SU-DHL-6 (cell line): ENCODE measurements at regions not wholly inside any gene's neighbourhood (a gene's known extent, or its start where the extent isn't known, plus 50 kb on each side); places are given as distances from the start of the nearest gene placed in this dataset.

ENCODE experiments used
- EZH2phosphoT487 ChIP-seq: fragments of 200-600 bp; sonication (generic), shearing (Covaris generic); conservative IDR thresholded peaks from 2 replicates; pipeline ENCODE4 v1.6.1; 2018; ENCODE audit warnings: mild to moderate bottlenecking, antibody characterized with exemption, low read length, moderate library complexity, mixed read lengths
- TF ChIP-seq, protein P1 (sequence below): fragments of 200-600 bp; sonication (generic); IDR thresholded peaks from one replicate; pipeline ENCODE4 v1.5.1; 2017; ENCODE audit warnings: antibody characterized with exemption, mild to moderate bottlenecking, low read length, moderate library complexity; ENCODE audit not compliant: insufficient read depth, poor library complexity, severe bottlenecking

DNA sequence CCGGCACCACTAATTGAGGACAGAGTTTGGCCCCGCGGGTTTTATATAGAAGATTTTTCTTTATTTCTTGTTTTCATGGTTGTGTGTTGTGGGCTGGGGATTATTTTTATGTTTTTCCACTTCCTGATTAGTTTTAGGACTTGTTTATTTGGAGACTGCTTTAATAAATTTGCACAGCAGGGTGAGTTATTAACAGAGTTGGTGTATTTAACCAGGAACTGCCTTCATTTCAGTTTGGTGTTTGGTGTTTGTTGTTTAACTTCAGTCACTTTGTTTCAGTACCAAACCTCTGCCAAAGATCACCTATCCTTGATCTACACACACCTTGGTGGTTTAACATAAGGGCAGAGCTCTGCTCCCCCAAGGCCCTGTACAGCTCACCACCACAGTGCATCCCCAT is 103.5 kb upstream of the LMO4 start:
- TF ChIP-seq EZH2phosphoT487, result no peak
- TF ChIP-seq, protein P1, sequence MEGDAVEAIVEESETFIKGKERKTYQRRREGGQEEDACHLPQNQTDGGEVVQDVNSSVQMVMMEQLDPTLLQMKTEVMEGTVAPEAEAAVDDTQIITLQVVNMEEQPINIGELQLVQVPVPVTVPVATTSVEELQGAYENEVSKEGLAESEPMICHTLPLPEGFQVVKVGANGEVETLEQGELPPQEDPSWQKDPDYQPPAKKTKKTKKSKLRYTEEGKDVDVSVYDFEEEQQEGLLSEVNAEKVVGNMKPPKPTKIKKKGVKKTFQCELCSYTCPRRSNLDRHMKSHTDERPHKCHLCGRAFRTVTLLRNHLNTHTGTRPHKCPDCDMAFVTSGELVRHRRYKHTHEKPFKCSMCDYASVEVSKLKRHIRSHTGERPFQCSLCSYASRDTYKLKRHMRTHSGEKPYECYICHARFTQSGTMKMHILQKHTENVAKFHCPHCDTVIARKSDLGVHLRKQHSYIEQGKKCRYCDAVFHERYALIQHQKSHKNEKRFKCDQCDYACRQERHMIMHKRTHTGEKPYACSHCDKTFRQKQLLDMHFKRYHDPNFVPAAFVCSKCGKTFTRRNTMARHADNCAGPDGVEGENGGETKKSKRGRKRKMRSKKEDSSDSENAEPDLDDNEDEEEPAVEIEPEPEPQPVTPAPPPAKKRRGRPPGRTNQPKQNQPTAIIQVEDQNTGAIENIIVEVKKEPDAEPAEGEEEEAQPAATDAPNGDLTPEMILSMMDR, result no peak
